ENCODE measurements at regions not wholly inside any gene's neighbourhood (a gene's known extent, or its start where the extent isn't known, plus 50 kb on each side); places are given as distances from the start of the nearest gene placed in this dataset.

- intact Hi-C loops (cut with DNase I): no loop called here
- H3K9me3 ChIP-seq: no peaks in the 10 kb centered on the region
- no peak overlapping the region for H3K4me3 ChIP-seq
- TF ChIP-seq CTCF (IDR thresholded peaks at IDR 0.05): no peak
- H3K36me3 ChIP-seq: no peaks in the 10 kb centered on the region
- no peaks in the 10 kb centered on the region for H3K27me3 ChIP-seq
- ATAC-seq (no peak), DNase-seq (no peak)
- H3K27ac ChIP-seq: no peak overlapping the region
- 77 to 83% methylated on average over 4 of the region's 4 CpGs for WGBS, 2 donors
- H3K4me1 ChIP-seq: no peaks in the 10 kb centered on the region
Observed at GRCh38 chr13:105278943-105279381, 1256.5 kb downstream of the EFNB2 start.

GRCh38 chr13:105276571-105276970, 1258.9 kb downstream of the EFNB2 start:
- Histone ChIP-seq H3K9me3 (no peaks in the 10 kb centered on the region), H3K27me3 (no peaks in the 10 kb centered on the region), H3K4me1 (no peaks in the 10 kb centered on the region), H3K36me3 (no peaks in the 10 kb centered on the region), H3K4me3 (no peak overlapping the region), H3K27ac (no peak overlapping the region)
- intact Hi-C loops (cut with DNase I): no loop called here
- ATAC-seq: no peak
- TF ChIP-seq CTCF (IDR thresholded peaks at IDR 0.05): no peak
- 57 to 70% methylated on average over 3 of the region's 3 CpGs for WGBS, 2 donors
- DNase-seq: no peak

- no peaks in the 10 kb centered on the region for H3K9me3 ChIP-seq
- DNase-seq (no peak), ATAC-seq (no peak)
- 94 to 95% methylated on average over 6 of the region's 6 CpGs for WGBS, 2 donors
- H3K27me3 ChIP-seq: no peaks in the 10 kb centered on the region
- no peaks in the 10 kb centered on the region for H3K4me1 ChIP-seq
- no peak overlapping the region for H3K27ac ChIP-seq
- H3K4me3 ChIP-seq: no peak overlapping the region
- no peaks in the 10 kb centered on the region for H3K36me3 ChIP-seq
- intact Hi-C loops (cut with DNase I): loop anchor here in 1 of 10 donors (1.0 kb wide), 1 partner anchor 14 kb away; no protein-coding TSS in a partner anchor
- TF ChIP-seq CTCF (IDR thresholded peaks at IDR 0.05): no peak
Observed at GRCh38 chr13:105273665-105274222, 1261.7 kb downstream of the EFNB2 start.

- no peak for DNase-seq
- no peak for TF ChIP-seq CTCF (IDR thresholded peaks at IDR 0.05)
- peak in 2 of 8 donors; percentile 15 to 25 for ATAC-seq
- no peaks in the 10 kb centered on the region for H3K4me1 ChIP-seq
- no peak overlapping the region for H3K4me3 ChIP-seq
- H3K9me3 ChIP-seq: no peaks in the 10 kb centered on the region
- no peak overlapping the region for H3K27ac ChIP-seq
- 79% methylated on average over 13 of the region's 13 CpGs for WGBS, 2 donors
- H3K27me3 ChIP-seq: no peaks in the 10 kb centered on the region
- H3K36me3 ChIP-seq: no peaks in the 10 kb centered on the region
- intact Hi-C loops (cut with DNase I): no loop called here
Observed at GRCh38 chr13:105272660-105273631, 1262.5 kb downstream of the EFNB2 start.
